CD4-positive, alpha-beta T cell (primary cell): ENCODE measurements at regions not wholly inside any gene's neighbourhood (a gene's known extent, or its start where the extent isn't known, plus 50 kb on each side); places are given as distances from the start of the nearest gene placed in this dataset.

ENCODE experiments used
- ATAC-seq: fragments of 200-7000 bp; cut with Tn5 transposase; one replicate; pipeline ENCODE4 v1.10.0; 2022; ENCODE audit warnings: mild to moderate bottlenecking; ENCODE audit not compliant: poor library complexity
- CTCF ChIA-PET: fragments of 350-600 bp; sonication (Branson Sonifier 250); formaldehyde crosslinking; loops from one replicate; lab custom pipeline; 2021; ENCODE audit warnings: antibody characterized with exemption, inconsistent platforms; lab: Charles Lee
- POLR2A ChIA-PET: fragments of 350-600 bp; sonication (Branson Sonifier 250); formaldehyde crosslinking; loops from one replicate; lab custom pipeline; 2021; ENCODE audit warnings: antibody characterized with exemption, inconsistent platforms; lab: Charles Lee
- DNase-seq, 14 experiments: peaks; one replicate each; pipeline ENCODE4 v3.0.0-alpha.2; 2013 to 2020; ENCODE audit warnings: mixed read lengths in 2 of 14
- H3K27ac ChIP-seq, 2 donors: one replicate each; pipeline versions ENCODE4 v1.5.1 to v1.7.0; 2013; ENCODE audit warnings: low read length in 2 of 2, low read depth in 1 of 2, mild to moderate bottlenecking in 1 of 2
- H3K27me3 ChIP-seq, 2 experiments: 1 replicate in 1 of 2; 2 replicates in 1 of 2; pipeline versions ENCODE4 v1.6.1 to v1.7.0; 2013; ENCODE audit warnings: low read length in 2 of 2, control low read depth in 1 of 2, mild to moderate bottlenecking in 1 of 2, moderate library complexity in 1 of 2; ENCODE audit not compliant: insufficient read depth in 2 of 2, control insufficient read depth in 1 of 2
- H3K36me3 ChIP-seq: one replicate; pipeline ENCODE4 v1.6.1; 2013; ENCODE audit warnings: low read length, control low read depth; ENCODE audit not compliant: insufficient read depth
- H3K4me1 ChIP-seq: one replicate; pipeline ENCODE4 v1.6.1; 2013; ENCODE audit warnings: low read length, control low read depth; ENCODE audit not compliant: insufficient read depth
- H3K4me3 ChIP-seq: one replicate; pipeline ENCODE4 v1.5.1; 2013; ENCODE audit warnings: mild to moderate bottlenecking, low read length, moderate library complexity
- H3K9me3 ChIP-seq, 2 experiments: 1 replicate in 1 of 2; 2 replicates in 1 of 2; pipeline versions ENCODE4 v1.6.1 to v1.7.0; 2013; ENCODE audit warnings: low read length in 2 of 2, mild to moderate bottlenecking in 2 of 2, control low read depth in 1 of 2, moderate library complexity in 1 of 2; ENCODE audit not compliant: control insufficient read depth in 1 of 2, insufficient read depth in 1 of 2
- H3K27ac Mint-ChIP-seq: one replicate; pipeline ENCODE4 v1.8.0; 2020; ENCODE audit warnings: mixed read lengths
- H3K27me3 Mint-ChIP-seq: one replicate; pipeline ENCODE4 v1.8.0; 2021; ENCODE audit warnings: mixed read lengths
- H3K36me3 Mint-ChIP-seq: one replicate; pipeline ENCODE4 v1.8.0; 2021; ENCODE audit warnings: low read depth, mixed read lengths
- H3K4me1 Mint-ChIP-seq: one replicate; pipeline ENCODE4 v1.8.0; 2021; ENCODE audit warnings: low read depth, mixed read lengths
- H3K4me3 Mint-ChIP-seq: one replicate; pipeline ENCODE4 v1.8.0; 2020; ENCODE audit warnings: mild to moderate bottlenecking, mixed read lengths
- H3K9me3 Mint-ChIP-seq: one replicate; pipeline ENCODE4 v1.8.0; 2020; ENCODE audit warnings: mixed read lengths
- CTCF ChIP-seq: fragments of 200-600 bp; IDR thresholded peaks from one replicate; pipeline ENCODE4 v1.8.0; 2022; ENCODE audit warnings: antibody characterized with exemption, mild to moderate bottlenecking
- intact Hi-C, 2 experiments: fragments of 100-400 bp; cut with DNase I in 1 of 2; cut with micrococcal nuclease in 1 of 2; formaldehyde crosslinking; loops; one replicate each; pipeline versions ENCODE4 v1.15.1 to v1.9.0; 2023 to 2025; cut with DNase I, micrococcal nuclease

- Mint-ChIP-seq H3K4me1 (no peaks in the 10 kb centered on the region), H3K4me3 (no peak overlapping the region), H3K27me3 (no peaks in the 10 kb centered on the region), H3K9me3 (no peaks in the 10 kb centered on the region), H3K36me3 (no peaks in the 10 kb centered on the region), H3K27ac (no peak overlapping the region)
- ChIA-PET POLR2A (no interaction called here), CTCF (no interaction called here)
- Histone ChIP-seq H3K27ac (no peak overlapping the region), H3K27me3 (no peaks in the 10 kb centered on the region), H3K9me3 (peaks cover 0 to 3% of the 10 kb centered on the region in 2 experiments), H3K4me1 (no peaks in the 10 kb centered on the region), H3K36me3 (no peaks in the 10 kb centered on the region), H3K4me3 (no peak overlapping the region)
- intact Hi-C loops, result no loop called here
- ATAC-seq (no peak), DNase-seq (no peak)
- TF ChIP-seq CTCF, result no peak
Observed at GRCh38 chr11:88448131-88448670, 110.7 kb upstream of the CTSC start.

- intact Hi-C loops, result no loop called here
- H3K27me3 ChIP-seq, result no peaks in the 10 kb centered on the region
- Mint-ChIP-seq H3K36me3 (no peaks in the 10 kb centered on the region), H3K9me3 (no peaks in the 10 kb centered on the region), H3K27ac (no peak overlapping the region), H3K27me3 (no peaks in the 10 kb centered on the region), H3K4me1 (no peaks in the 10 kb centered on the region), H3K4me3 (no peak overlapping the region)
- DNase-seq, result no peak
- H3K27ac ChIP-seq, result no peak overlapping the region
- ChIA-PET POLR2A (no interaction called here), CTCF (no interaction called here)
- TF ChIP-seq CTCF, result no peak
- no peaks in the 10 kb centered on the region for H3K4me1 ChIP-seq
- H3K9me3 ChIP-seq, result peaks cover 0 to 3% of the 10 kb centered on the region in 2 experiments
- no peaks in the 10 kb centered on the region for H3K36me3 ChIP-seq
- ATAC-seq, result no peak
- no peak overlapping the region for H3K4me3 ChIP-seq
Observed at GRCh38 chr11:88447281-88447680, 109.7 kb upstream of the CTSC start.

GRCh38 chr11:88439356-88439755 lies 101.8 kb upstream of the CTSC start:
- DNase-seq, result no peak
- H3K36me3 Mint-ChIP-seq, result no peaks in the 10 kb centered on the region
- TF ChIP-seq CTCF, result no peak
- ChIA-PET CTCF (no interaction called here), POLR2A (no interaction called here)
- peaks cover 0 to 2% of the 10 kb centered on the region in 2 experiments for H3K9me3 ChIP-seq
- H3K27ac Mint-ChIP-seq, result no peak overlapping the region
- H3K36me3 ChIP-seq, result no peaks in the 10 kb centered on the region
- no peak for ATAC-seq
- H3K4me1 Mint-ChIP-seq, result no peaks in the 10 kb centered on the region
- H3K4me3 ChIP-seq, result no peak overlapping the region
- H3K27ac ChIP-seq, result no peak overlapping the region
- no peaks in the 10 kb centered on the region for H3K9me3 Mint-ChIP-seq
- no peaks in the 10 kb centered on the region for H3K27me3 ChIP-seq
- no peak overlapping the region for H3K4me3 Mint-ChIP-seq
- no peaks in the 10 kb centered on the region for H3K4me1 ChIP-seq
- intact Hi-C loops, result no loop called here
- no peaks in the 10 kb centered on the region for H3K27me3 Mint-ChIP-seq
